BJ (cell line): ENCODE measurements at regions not wholly inside any gene's neighbourhood (a gene's known extent, or its start where the extent isn't known, plus 50 kb on each side); places are given as distances from the start of the nearest gene placed in this dataset.

Experiments used
- CTCF ChIA-PET: fragments of 350-600 bp; formaldehyde crosslinking; extraction: SDS; loops from one replicate; lab custom pipeline; 2021; ENCODE audit warnings: antibody characterized with exemption, inconsistent platforms; lab: Yijun Ruan, JAX
- POLR2A ChIA-PET: fragments of 300-600 bp; sonication (Branson Sonifier 250); formaldehyde crosslinking; extraction: SDS; loops from one replicate; lab custom pipeline; 2021; ENCODE audit warnings: antibody characterized with exemption; lab: Charles Lee
- DNase-seq: peaks from one replicate; pipeline ENCODE4 v3.0.0-alpha.2; 2011; ENCODE audit warnings: low read depth
- H3K27me3 ChIP-seq: 2 replicates; pipeline ENCODE4 v1.6.0; 2011; ENCODE audit warnings: low read length; ENCODE audit not compliant: control insufficient read depth, insufficient read depth
- H3K36me3 ChIP-seq: 2 replicates; pipeline ENCODE4 v1.5.1; 2011; ENCODE audit warnings: low read length; ENCODE audit not compliant: control insufficient read depth, insufficient read depth
- H3K4me3 ChIP-seq: 2 replicates; pipeline ENCODE4 v1.5.1; 2011; ENCODE audit warnings: low read depth, mild to moderate bottlenecking, control low read depth, low read length
- CTCF ChIP-seq: IDR thresholded peaks from 2 replicates; pipeline ENCODE4 v1.5.1; 2011; ENCODE audit warnings: low read depth, mild to moderate bottlenecking, control low read depth, inconsistent platforms, low read length, moderate library complexity; ENCODE audit not compliant: insufficient read depth

GRCh38 chr10:107553470-107553869 is 389.0 kb upstream of the SORCS1 start:
- ChIA-PET POLR2A (no interaction called here), CTCF (no interaction called here)
- peak; percentile 11 for DNase-seq
- Histone ChIP-seq H3K4me3 (no peak overlapping the region), H3K36me3 (no peaks in the 10 kb centered on the region), H3K27me3 (no peaks in the 10 kb centered on the region)
- no peak for TF ChIP-seq CTCF

- ChIA-PET CTCF (no interaction called here), POLR2A (no interaction called here)
- H3K36me3 ChIP-seq: no peaks in the 10 kb centered on the region
- H3K4me3 ChIP-seq: no peak overlapping the region
- no peak for DNase-seq
- H3K27me3 ChIP-seq: no peaks in the 10 kb centered on the region
- no peak for TF ChIP-seq CTCF
Measured at GRCh38 chr10:107552963-107553362, 388.5 kb upstream of the SORCS1 start.

- Histone ChIP-seq H3K4me3 (no peak overlapping the region), H3K36me3 (no peaks in the 10 kb centered on the region), H3K27me3 (no peaks in the 10 kb centered on the region)
- no peak for TF ChIP-seq CTCF
- ChIA-PET CTCF (no interaction called here), POLR2A (no interaction called here)
- DNase-seq: no peak
Measured at GRCh38 chr10:107548301-107548700, 383.8 kb upstream of the SORCS1 start.

- Histone ChIP-seq H3K27me3 (no peaks in the 10 kb centered on the region), H3K4me3 (no peak overlapping the region), H3K36me3 (no peaks in the 10 kb centered on the region)
- no peak for TF ChIP-seq CTCF
- ChIA-PET CTCF (no interaction called here), POLR2A (no interaction called here)
- DNase-seq: no peak
Measured at GRCh38 chr10:107546986-107547385, 382.5 kb upstream of the SORCS1 start.

- no peak overlapping the region for H3K4me3 ChIP-seq
- ChIA-PET POLR2A (no interaction called here), CTCF (no interaction called here)
- no peak for TF ChIP-seq CTCF
- H3K27me3 ChIP-seq: no peaks in the 10 kb centered on the region
- H3K36me3 ChIP-seq: no peaks in the 10 kb centered on the region
- DNase-seq: peak; percentile 21
Measured at GRCh38 chr10:107546284-107546683, 381.8 kb upstream of the SORCS1 start.
